ENCODE measurements at regions not wholly inside any gene's neighbourhood (a gene's known extent, or its start where the extent isn't known, plus 50 kb on each side); places are given as distances from the start of the nearest gene placed in this dataset.

DNA sequence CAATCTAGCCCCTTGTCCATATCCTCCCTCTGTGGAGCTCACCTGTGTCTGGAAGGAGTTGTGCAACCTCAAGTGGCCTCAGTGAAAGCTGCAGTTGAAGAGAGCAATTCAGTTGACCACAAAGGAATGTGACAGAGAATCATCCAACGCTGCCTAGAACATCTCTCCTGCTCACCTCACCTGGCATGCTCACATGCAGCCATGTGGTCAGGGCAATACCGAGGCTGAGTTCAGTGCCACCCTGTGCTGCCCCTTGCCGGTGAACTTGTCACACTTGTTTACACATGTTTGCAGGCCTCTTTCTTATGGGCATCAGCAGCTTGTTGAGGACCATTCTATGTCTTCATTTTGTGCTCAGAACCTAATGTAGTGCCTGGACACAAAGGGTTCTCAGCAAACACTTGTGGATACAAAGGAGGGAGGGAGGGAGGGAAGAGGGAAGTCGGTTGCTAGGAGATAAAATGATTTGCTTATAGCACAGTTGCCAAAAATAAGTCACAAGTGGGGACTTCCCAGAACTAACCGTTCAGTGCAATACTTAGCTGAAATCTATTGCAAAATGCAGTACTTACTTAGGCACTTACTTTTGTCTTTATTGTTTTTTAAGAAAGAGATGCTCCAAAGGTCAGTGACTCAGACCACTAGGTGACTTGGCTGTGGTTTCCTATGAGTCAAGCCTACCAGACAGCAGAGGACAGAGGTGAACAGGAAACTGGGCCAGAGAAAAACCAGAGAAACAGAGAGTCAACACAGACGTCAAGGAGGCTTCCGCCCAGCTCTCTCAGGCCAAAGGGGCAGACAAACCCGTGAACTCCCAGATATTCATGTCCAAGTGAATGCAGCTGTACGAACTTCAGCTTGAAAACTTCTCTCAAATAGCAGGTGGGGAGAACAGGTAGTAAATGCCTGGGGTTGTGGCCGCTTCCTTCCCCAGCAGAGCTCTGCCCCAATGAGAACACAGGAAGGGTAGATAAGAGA, 227.8 kb upstream of the CTNNB1 start:
- FAIRE-seq (no peak), DNase-seq (ENCODE audit: low spot score in 2 of 2) (peak in 1 of 2 donors; percentile 32)

DNA sequence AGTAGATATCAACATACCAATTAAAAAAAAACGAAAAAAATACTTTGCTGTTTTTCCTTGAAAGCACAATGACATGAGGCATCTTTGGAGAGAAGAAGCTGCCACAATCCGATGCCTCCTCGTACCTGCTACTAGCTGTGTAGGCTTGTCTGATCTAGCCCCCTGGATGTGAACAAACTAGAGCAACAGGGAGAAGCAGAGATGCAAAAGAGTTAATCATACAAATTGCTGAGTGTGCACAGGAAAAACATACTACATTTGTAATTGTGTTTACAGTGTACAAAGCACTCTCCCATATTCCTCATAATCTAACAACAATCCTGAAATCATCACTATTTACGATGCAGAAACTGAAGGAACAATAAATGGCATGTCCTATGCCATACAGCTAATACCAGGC, 227.0 kb upstream of the CTNNB1 start:
- no peak for FAIRE-seq
- DNase-seq (ENCODE audit: low spot score in 2 of 2) = no peak

DNA sequence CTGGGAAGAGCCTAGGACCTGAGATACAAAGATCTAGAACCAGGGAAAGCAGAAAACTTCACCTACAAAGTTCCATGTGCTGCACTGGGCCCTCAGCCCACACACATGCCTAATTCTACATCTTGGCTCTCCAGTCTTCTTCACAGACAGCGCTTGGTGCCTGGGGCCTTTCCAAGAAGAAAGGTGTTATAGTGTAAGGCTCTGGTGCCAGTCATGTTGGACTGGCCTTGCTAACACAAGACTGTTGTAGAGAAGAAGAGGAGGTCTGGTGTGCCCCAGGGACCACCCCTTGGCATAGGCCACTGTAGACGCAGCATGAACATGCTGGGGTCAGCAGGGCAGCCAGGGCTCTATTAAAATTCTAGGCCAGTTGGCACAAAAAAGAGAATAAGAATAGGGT, 226.2 kb upstream of the CTNNB1 start:
- FAIRE-seq (no peak), DNase-seq (ENCODE audit: low spot score in 2 of 2) (no peak)

DNA sequence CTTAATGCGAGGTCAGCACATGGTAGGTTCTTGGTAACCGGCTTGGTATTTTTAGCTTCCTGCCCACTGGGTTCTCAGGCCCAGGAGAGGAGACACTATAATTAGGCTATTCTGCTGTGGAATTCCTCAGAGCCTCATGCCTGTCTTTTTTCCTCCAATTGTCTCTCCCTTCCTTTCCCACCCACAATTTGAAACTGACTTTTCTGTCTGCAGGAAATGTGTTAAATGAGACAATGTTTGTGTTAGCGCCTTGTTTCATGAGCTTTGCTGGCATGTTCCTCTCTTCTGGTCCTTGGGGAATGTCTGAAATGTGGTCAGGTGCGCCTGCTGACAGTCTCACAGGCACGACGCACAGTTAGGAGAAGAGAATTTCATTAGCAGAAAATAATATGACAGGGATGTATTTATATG, 223.6 kb upstream of the CTNNB1 start:
- DNase-seq (ENCODE audit: low spot score in 2 of 2) = no peak
- no peak for FAIRE-seq

DNA sequence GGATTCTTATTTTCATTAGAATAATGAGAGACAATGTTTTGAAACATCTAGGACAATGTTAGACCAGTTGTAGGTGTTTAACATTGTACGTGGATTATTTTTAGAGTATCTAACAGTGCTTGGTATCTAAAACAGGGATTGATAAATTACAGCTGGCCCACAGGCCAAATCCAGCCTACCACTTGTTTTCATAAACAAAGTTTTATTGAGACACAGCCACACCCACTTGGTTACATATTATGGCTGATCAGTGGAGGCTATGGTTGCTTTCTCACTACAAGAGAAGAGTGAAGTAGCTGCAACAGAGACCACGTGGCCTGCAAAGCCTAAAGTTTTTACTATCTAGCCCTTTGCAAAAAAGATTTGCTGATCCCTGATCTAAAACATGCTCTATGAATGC, 223.1 kb upstream of the CTNNB1 start:
- no peak for DNase-seq (ENCODE audit: low spot score in 2 of 2)
- FAIRE-seq = no peak

DNA sequence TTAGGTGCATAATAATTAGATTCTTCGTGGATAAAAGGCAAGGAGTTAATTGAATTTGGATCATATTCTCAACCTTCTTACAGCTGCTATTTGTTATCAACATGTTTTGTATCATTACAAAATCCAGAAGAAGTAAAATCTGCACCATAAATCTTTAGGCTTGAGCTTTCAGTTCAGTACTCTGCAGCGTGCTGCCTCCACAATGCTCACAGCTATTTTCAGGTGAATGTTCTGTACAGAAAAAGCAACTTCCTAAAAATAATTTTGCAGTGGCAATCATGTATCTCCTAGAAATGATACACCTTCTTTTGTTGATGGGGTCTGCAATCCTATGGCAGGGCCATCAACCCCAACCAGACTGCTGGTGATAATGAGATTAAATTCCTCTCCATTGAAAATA, 220.9 kb upstream of the CTNNB1 start:
- no peak for FAIRE-seq
- DNase-seq (ENCODE audit: low spot score in 2 of 2) = no peak

DNA sequence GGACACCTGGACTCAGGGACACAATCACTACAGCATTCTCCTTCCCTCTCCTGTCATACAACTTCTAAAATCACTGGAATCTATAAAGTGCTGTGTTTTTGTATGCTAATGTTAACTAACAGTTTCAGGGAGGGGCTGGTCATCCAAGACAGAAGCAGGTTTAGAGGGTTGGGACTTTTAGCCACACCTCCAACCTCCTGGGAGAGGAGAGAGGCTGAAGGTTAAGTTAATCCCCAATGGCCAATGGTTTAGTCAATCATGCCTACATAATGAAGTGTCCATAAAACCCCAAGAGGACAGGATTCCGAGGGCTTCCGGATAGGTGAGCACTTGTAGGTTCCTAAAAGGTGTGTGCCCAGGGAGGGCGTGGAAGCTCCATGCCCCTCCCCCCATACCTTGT, 219.3 kb upstream of the CTNNB1 start:
- FAIRE-seq = no peak
- DNase-seq (ENCODE audit: low spot score in 2 of 2) = no peak

DNA sequence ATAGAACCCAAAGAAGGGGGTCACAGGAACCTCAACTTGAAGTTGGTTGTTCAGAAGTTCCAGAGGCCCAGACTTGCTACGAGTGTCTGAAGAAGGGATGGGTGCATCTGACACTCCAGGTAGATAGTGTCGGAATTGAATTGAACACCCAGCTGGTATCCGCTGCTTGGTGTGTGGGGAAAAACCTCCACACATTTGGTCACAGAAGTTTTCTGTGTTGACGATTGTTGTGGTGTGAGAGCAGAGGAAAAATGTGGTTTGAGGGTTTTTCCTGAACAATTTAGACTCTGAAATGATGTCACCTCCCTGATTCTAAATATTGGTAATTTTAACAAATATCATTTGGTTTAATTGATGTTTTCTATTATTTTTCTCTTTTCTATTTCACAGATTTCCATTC, 218.8 kb upstream of the CTNNB1 start:
- DNase-seq (ENCODE audit: low spot score in 2 of 2) (no peak), FAIRE-seq (no peak)

DNA sequence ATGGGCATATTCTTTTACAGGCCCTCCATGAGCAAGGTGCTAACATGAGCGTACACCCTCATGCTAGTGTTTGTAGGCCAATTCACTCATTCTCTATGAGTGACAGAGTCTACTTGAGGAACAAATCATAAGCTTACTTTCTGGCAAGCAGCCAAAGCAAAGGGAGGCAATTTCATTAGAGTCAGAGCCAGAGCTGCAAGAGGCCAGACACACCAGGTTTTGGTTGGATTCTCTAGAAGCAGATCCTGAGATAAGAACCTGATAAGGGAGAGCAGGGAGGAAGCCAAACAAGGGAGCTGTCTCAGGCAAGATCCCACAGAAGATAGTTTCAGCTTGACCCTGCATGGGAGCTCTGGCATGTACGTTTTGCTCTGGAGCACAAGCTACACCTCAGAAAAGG, 214.1 kb upstream of the CTNNB1 start:
- DNase-seq (ENCODE audit: low spot score in 2 of 2) (no peak), FAIRE-seq (no peak)

DNA sequence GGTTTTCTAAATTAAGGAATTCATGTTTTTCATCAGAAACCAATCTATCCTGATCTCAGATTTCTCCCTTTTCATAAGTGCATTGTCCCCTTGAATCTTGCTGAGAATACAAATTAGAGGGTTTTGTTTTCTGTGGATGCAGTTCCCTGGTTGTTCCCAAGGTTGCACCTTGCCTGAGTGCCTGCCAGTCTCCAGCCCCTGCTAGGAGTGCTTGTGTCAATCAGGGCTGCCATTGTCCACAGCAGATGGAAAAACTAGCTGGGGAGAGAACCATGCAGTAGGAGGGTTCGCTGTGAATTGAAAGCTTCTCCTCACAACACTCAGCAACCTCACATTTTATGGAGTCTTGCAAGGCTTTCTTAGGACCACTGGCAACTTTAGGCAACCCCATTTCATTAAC, 210.8 kb upstream of the CTNNB1 start:
- FAIRE-seq (no peak), DNase-seq (ENCODE audit: low spot score in 2 of 2) (no peak)

DNA sequence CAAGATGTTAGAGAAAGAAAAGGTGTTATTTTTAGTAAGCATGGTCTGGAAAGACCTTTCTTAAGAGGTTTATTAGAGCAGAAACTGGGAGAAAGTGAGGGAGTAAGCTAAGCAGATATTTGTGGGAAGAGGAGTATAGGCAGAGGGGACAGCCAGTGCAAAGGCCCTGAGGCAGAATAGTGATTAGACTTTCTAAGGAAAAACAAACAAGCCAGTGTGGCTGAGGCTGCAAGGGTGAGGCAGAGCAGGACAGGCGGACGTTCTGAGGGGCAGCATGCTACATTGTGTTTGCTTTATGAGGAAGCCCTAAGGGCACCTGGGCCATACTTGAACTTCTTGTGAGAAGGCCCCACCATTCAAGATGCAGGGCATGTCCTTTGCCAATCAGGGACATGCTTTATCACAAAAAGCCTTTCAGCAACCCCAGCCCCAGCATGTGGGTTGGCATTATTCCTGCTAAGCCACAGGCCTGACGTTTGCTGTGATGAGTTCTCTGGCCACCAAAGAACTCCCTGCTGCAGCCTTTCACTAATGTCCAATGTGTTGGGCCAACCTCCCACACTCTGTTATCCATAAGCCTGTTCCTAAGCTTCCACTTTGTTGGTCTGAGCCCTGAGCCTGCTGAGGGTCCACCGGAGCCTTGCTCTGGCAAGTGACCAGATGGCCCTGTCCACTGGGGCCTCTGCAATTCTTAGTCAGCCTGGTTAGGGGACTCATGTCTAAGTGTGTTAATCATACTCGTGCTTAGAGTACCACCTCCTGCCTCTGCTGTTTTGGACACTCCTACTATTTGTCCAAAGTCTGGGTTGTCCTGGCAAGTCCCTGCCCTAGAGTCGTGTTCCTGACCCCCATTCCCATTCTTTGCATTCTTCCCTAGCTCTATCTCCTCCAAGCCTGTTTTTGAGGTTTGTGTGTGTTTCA, 209.9 kb upstream of the CTNNB1 start:
- no peak for DNase-seq (ENCODE audit: low spot score in 2 of 2)
- FAIRE-seq = no peak

DNA sequence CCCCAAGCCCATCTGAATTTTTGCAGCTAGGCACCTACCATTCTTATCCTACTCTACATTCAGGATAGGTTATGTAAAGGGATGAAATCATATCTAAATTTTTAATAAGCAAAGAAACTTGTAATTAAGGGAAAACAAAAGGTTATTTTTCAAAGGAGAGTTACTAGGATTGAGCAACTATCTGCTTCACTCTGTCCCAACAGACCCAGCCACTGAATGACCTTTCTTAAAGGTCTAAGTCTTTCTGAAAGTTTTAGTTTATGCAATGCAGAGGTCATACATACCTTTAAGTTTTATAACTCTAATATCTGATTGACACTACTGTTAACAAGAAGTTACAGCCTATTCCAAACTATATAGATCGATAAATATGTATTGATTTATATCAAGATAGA, 209.2 kb upstream of the CTNNB1 start:
- FAIRE-seq = no peak
- no peak for DNase-seq (ENCODE audit: low spot score in 2 of 2)

DNA sequence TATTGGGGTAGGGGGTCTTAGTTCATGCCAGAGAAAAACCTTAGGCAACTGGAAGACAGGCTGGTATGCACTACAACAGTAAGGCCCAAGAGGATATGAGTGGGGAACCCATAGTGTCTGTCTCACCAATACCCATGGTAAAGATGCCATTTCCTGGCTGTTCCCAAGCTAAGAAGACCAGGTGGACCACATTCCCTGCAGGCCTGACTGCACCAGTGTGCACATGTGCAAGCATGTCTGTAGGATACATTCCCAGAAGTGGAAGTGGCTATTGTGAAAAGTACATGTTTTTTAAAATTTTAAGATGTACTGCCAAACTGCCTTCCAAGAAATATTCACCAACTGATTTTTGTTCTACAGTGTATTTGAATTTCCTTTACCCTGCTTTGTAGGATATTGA, 207.3 kb upstream of the CTNNB1 start:
- DNase-seq (ENCODE audit: low spot score in 2 of 2) (no peak), FAIRE-seq (no peak)

DNA sequence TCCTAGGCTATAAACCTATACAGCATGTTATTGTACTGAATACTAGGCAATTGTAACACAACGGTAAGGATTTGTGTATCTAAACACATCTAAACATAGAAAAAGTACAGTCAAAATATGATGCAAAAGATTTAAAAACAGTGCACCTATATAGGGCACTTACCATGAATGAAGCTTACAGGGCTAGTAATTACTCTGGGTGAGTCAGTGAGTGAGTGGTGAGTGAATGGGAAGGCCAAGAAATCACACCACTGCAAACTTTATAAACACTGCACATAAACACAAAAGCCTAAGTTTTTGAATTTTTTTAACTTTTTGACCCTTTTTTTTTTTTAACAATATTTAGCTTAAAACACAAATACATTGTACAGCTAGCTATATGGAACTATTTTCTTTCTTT, 204.7 kb upstream of the CTNNB1 start:
- FAIRE-seq = peak; percentile 17
- DNase-seq (ENCODE audit: low spot score in 2 of 2) = no peak

DNA sequence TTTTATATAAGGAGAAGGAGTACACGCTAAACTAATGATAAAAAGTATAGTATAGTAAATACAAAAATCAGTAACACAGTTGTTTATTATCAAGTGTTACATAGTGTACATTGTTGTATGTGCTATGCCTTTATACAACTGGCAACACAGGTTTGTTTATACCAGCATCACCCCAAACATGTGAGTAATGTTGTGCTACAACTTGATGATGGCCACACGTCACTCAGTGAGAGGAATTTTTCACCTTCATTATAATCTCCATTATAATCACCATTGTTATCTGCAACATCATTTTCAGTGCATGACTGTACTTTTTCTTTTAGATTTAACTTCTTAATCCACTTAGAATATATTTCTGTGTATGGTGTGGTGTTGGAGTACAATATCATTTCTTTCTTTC, 204.0 kb upstream of the CTNNB1 start:
- no peak for DNase-seq (ENCODE audit: low spot score in 2 of 2)
- FAIRE-seq = no peak

DNA sequence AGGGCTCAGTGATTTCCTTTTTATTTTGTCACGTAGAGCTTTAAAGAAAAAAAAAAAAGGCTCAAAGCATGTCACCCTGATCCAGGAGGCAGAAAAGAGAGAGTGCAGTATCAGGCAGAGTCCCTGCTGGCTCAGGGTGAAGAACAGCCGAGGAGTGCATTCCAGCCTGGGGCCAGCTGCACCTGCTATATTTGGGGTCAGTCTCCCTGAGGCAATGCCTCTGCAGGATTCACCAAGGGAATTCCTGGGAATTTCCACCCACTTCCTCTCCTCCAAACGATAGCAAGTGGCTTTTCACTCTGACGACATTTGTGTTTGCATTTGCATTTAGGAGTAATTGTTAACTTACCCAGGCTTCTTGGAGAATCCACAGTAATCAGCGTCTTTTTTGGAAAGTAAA, 202.9 kb upstream of the CTNNB1 start:
- DNase-seq (ENCODE audit: low spot score in 2 of 2) (no peak), FAIRE-seq (no peak)

DNA sequence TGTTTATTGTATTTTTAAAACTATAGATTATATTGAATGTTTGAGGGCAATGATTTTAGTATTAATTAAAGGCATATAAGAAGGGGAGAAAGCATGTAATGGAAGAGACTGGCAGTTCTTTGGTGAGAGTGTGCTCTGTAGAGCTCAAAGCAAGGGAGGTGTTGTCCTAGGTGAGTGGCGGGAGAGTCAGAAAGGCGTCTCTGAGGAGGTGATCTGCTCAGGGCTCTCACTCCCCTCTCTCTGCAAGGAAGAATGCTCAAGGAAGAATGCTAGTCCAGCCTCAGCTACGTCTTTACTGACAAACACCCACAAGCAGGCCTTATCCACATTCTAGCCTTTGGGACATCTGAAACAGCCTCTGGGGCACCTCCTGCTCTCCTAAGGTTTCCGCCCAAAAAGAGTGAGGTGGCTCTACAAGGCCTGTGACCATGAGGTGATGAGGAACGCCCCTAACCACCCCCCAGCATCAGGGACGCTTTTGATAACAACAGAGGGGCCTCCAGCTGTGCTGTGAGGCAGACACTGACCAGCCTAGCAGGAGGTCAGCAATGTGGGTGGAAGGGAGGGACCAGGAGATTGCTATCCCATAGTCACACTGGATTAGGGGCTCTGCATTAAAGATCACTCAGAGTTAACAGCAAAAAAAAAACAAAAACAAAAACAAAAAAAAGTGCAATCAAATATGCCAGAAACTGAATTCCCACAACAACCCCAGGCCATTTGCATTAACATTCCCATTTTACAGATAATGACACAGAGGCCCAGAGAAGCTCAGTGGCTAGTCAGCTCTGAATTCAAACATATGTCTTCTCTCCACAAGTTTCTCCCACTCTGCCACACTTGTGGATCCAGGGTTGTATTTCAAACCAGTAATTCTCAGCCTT, 202.2 kb upstream of the CTNNB1 start:
- no peak for FAIRE-seq
- no peak for DNase-seq (ENCODE audit: low spot score in 2 of 2)

DNA sequence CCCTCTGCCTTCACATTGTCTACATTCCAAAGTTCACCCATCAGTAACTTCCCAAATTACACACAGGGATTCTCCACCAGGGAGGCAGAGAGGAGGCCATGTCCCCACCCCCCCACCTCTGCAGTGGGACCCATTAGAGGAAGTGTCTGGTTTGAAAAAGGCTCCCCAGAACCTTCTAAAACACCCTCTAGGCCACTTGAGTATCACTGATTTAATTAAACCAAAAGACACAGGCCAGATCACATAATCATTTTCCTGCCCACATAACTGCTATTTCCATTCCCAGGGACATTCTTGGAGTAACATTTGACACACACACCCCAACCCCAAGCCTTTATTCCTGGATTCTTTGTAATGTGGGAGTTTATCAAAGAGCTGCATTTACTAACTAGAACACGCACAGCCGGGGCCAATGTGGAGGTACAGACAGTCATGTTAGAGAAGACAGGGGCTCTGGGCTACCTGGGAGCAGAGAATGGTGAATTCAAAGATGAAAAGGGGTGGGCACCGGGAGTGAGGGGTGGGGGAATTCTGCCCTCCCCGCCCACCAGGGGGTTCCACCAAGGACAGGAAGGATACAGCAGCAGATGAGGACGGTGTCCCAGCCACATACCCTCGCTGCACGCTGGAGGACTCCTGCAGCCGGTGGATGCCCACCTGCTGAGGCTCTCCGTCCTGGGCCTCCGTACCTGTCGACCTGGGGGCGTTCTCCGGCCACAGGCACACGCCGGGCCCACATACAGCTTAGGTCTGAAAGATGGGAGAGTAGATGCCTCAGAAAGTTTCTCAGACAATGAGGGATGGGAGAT, 201.4 kb upstream of the CTNNB1 start:
- DNase-seq (ENCODE audit: low spot score in 2 of 2) = no peak

DNA sequence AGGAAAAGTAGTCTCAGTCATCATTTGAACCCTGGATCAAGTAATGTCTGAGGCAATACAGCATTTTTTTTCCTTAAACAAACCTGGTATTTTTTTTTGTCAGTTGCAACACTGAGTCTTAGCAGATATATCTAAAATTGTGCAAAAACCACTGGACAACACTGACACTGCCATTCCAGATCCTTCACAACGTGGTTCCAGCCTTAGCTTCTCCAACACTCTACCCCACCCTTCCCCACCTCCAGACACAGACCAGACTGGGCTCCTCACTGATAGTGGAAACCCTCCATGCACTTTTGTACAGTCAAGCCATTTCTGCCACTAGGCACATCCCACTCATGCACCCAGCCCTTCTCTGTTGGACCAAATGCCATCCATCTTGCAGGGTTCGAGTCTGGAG, 199.6 kb upstream of the CTNNB1 start:
- no peak for DNase-seq (ENCODE audit: low spot score in 2 of 2)
- no peak for FAIRE-seq

More for the DNA sequence above, 201.4 kb upstream of the CTNNB1 start:
- FAIRE-seq = no peak

DNA sequence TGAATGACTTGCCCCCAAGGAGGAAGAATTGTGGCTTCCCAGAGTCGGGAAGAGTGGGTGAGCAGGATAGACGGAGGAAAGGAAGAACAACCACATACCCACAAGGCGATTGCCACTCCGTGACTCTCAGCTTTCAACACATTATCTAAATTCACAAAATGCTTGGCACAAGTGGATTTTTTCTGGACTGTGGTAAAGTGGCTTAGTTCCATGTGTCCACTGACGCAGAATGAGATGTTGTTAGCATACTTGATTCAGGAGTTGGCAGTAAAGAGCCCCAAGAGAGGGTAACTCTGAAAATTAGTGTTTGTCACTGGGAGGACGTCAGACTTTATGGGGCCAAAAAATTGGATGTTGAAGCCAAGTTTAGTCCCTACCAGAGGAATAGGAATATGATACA, 198.8 kb upstream of the CTNNB1 start:
- DNase-seq (ENCODE audit: low spot score in 2 of 2) (no peak), FAIRE-seq (no peak)

Measured in frontal cortex (tissue), 3 donors.